ENCODE measurements at regions not wholly inside any gene's neighbourhood (a gene's known extent, or its start where the extent isn't known, plus 50 kb on each side); places are given as distances from the start of the nearest gene placed in this dataset.

GRCh38 chr7:45257284-45257683 lies 99.7 kb downstream of the RAMP3 start:
- DNase-seq (no peak), ATAC-seq (ENCODE audit: poor library complexity) (no peak)
- Mint-ChIP-seq H3K27ac (no peak overlapping the region), H3K4me3 (no peak overlapping the region), H3K9me3 (no peaks in the 10 kb centered on the region), H3K27me3 (peaks cover 35% of the 10 kb centered on the region), H3K36me3 (ENCODE audit: low read depth) (no peaks in the 10 kb centered on the region), H3K4me1 (ENCODE audit: low read depth) (no peaks in the 10 kb centered on the region)
- no peaks in the 10 kb centered on the region for H3K36me3 ChIP-seq (ENCODE audit: insufficient read depth, low read length)
- ChIA-PET CTCF (no interaction called here), POLR2A (no interaction called here)
- no peaks in the 10 kb centered on the region for H3K9me3 ChIP-seq (ENCODE audit: control insufficient read depth in 1 of 2, insufficient read depth in 1 of 2, low read length in 2 of 2)
- H3K4me1 ChIP-seq (ENCODE audit: insufficient read depth, low read length), result peaks cover 8% of the 10 kb centered on the region
- TF ChIP-seq CTCF (IDR thresholded peaks at IDR 0.05), result no peak
- H3K4me3 ChIP-seq (ENCODE audit: low read length), result no peak overlapping the region
- H3K27me3 ChIP-seq (ENCODE audit: control insufficient read depth in 1 of 2, insufficient read depth in 2 of 2, low read length in 2 of 2), result peaks cover 6 to 9% of the 10 kb centered on the region in 2 experiments
- intact Hi-C loops (cut with DNase I, micrococcal nuclease), result no loop called here
- H3K27ac ChIP-seq (ENCODE audit: low read depth in 1 of 2, low read length in 2 of 2), result no peak overlapping the region

- POLR2A ChIA-PET, result no interaction called here
- CTCF ChIA-PET, result no interaction called here
- H3K4me3 Mint-ChIP-seq, result no peak overlapping the region
- no peaks in the 10 kb centered on the region for H3K9me3 ChIP-seq (ENCODE audit: control insufficient read depth in 1 of 2, insufficient read depth in 1 of 2, low read length in 2 of 2)
- H3K36me3 ChIP-seq (ENCODE audit: insufficient read depth, low read length), result no peaks in the 10 kb centered on the region
- H3K27ac ChIP-seq (ENCODE audit: low read depth in 1 of 2, low read length in 2 of 2), result no peak overlapping the region
- H3K36me3 Mint-ChIP-seq (ENCODE audit: low read depth), result no peaks in the 10 kb centered on the region
- peaks cover 6 to 9% of the 10 kb centered on the region in 2 experiments for H3K27me3 ChIP-seq (ENCODE audit: control insufficient read depth in 1 of 2, insufficient read depth in 2 of 2, low read length in 2 of 2)
- peaks cover 8% of the 10 kb centered on the region for H3K4me1 ChIP-seq (ENCODE audit: insufficient read depth, low read length)
- ATAC-seq (ENCODE audit: poor library complexity), result no peak
- no peak for TF ChIP-seq CTCF (IDR thresholded peaks at IDR 0.05)
- H3K9me3 Mint-ChIP-seq, result no peaks in the 10 kb centered on the region
- no peak overlapping the region for H3K27ac Mint-ChIP-seq
- intact Hi-C loops (cut with DNase I, micrococcal nuclease), result no loop called here
- DNase-seq, result no peak
- no peak overlapping the region for H3K4me3 ChIP-seq (ENCODE audit: low read length)
- H3K27me3 Mint-ChIP-seq, result peaks cover 35% of the 10 kb centered on the region
- no peaks in the 10 kb centered on the region for H3K4me1 Mint-ChIP-seq (ENCODE audit: low read depth)
These were observed 101.1 kb downstream of the RAMP3 start for GRCh38 chr7:45258533-45259226.

- H3K36me3 Mint-ChIP-seq (ENCODE audit: low read depth), result no peaks in the 10 kb centered on the region
- Histone ChIP-seq H3K27ac (ENCODE audit: low read depth in 1 of 2, low read length in 2 of 2) (no peak overlapping the region), H3K27me3 (ENCODE audit: control insufficient read depth in 1 of 2, insufficient read depth in 2 of 2, low read length in 2 of 2) (peaks cover 6 to 9% of the 10 kb centered on the region in 2 experiments), H3K9me3 (ENCODE audit: control insufficient read depth in 1 of 2, insufficient read depth in 1 of 2, low read length in 2 of 2) (no peaks in the 10 kb centered on the region), H3K36me3 (ENCODE audit: insufficient read depth, low read length) (no peaks in the 10 kb centered on the region), H3K4me3 (ENCODE audit: low read length) (no peak overlapping the region), H3K4me1 (ENCODE audit: insufficient read depth, low read length) (peaks cover 8% of the 10 kb centered on the region)
- H3K27me3 Mint-ChIP-seq, result peaks cover 36% of the 10 kb centered on the region
- CTCF ChIA-PET, result no interaction called here
- intact Hi-C loops (cut with DNase I, micrococcal nuclease), result no loop called here
- H3K9me3 Mint-ChIP-seq, result no peaks in the 10 kb centered on the region
- POLR2A ChIA-PET, result no interaction called here
- no peak for TF ChIP-seq CTCF (IDR thresholded peaks at IDR 0.05)
- no peak overlapping the region for H3K4me3 Mint-ChIP-seq
- no peak for DNase-seq
- no peak for ATAC-seq (ENCODE audit: poor library complexity)
- H3K4me1 Mint-ChIP-seq (ENCODE audit: low read depth), result no peaks in the 10 kb centered on the region
- no peak overlapping the region for H3K27ac Mint-ChIP-seq
These were observed 101.6 kb downstream of the RAMP3 start for GRCh38 chr7:45259227-45259596.
